ENCODE measurements at regions not wholly inside any gene's neighbourhood (a gene's known extent, or its start where the extent isn't known, plus 50 kb on each side); places are given as distances from the start of the nearest gene placed in this dataset.

- no peak for DNase-seq (ENCODE audit: low read depth, low spot score)
- Mint-ChIP-seq H3K36me3 (ENCODE audit: low read depth) (no peaks in the 10 kb centered on the region), H3K27ac (ENCODE audit: unreplicated experiment) (peak overlapping the region; percentile 48), H3K9me3 (peaks cover 3% of the 10 kb centered on the region), H3K4me3 (no peak overlapping the region), H3K27me3 (ENCODE audit: low read depth) (no peaks in the 10 kb centered on the region), H3K4me1 (peaks cover 10% of the 10 kb centered on the region)
- no peak for TF ChIP-seq CTCF (conservative IDR thresholded peaks at IDR 0.05)
Observed at GRCh38 chr11:95455228-95455970, 224.4 kb upstream of the SESN3 start.

GRCh38 chr11:95453616-95454171 lies 222.7 kb upstream of the SESN3 start:
- no peaks in the 10 kb centered on the region for H3K36me3 Mint-ChIP-seq (ENCODE audit: low read depth)
- peak overlapping the region; percentile 94 for H3K27ac Mint-ChIP-seq (ENCODE audit: unreplicated experiment)
- peaks cover 6% of the 10 kb centered on the region for H3K9me3 Mint-ChIP-seq
- DNase-seq (ENCODE audit: low read depth, low spot score): no peak
- H3K4me3 Mint-ChIP-seq: no peak overlapping the region
- TF ChIP-seq CTCF (conservative IDR thresholded peaks at IDR 0.05): no peak
- H3K4me1 Mint-ChIP-seq: peaks cover 10% of the 10 kb centered on the region
- H3K27me3 Mint-ChIP-seq (ENCODE audit: low read depth): no peaks in the 10 kb centered on the region

- no peak for DNase-seq (ENCODE audit: low read depth, low spot score)
- no peak for TF ChIP-seq CTCF (conservative IDR thresholded peaks at IDR 0.05)
- Mint-ChIP-seq H3K27me3 (ENCODE audit: low read depth) (no peaks in the 10 kb centered on the region), H3K9me3 (peaks cover 6% of the 10 kb centered on the region), H3K36me3 (ENCODE audit: low read depth) (no peaks in the 10 kb centered on the region), H3K4me3 (no peak overlapping the region), H3K4me1 (peaks cover 10% of the 10 kb centered on the region), H3K27ac (ENCODE audit: unreplicated experiment) (no peak overlapping the region)
Observed at GRCh38 chr11:95451682-95452081, 220.7 kb upstream of the SESN3 start.

- no peak for DNase-seq (ENCODE audit: low read depth, low spot score)
- H3K36me3 Mint-ChIP-seq (ENCODE audit: low read depth): no peaks in the 10 kb centered on the region
- peaks cover 6% of the 10 kb centered on the region for H3K9me3 Mint-ChIP-seq
- H3K4me1 Mint-ChIP-seq: peaks cover 10% of the 10 kb centered on the region
- TF ChIP-seq CTCF (conservative IDR thresholded peaks at IDR 0.05): no peak
- H3K27ac Mint-ChIP-seq (ENCODE audit: unreplicated experiment): no peak overlapping the region
- H3K4me3 Mint-ChIP-seq: no peak overlapping the region
- H3K27me3 Mint-ChIP-seq (ENCODE audit: low read depth): no peaks in the 10 kb centered on the region
Observed at GRCh38 chr11:95451261-95451660, 220.3 kb upstream of the SESN3 start.

- peaks cover 10% of the 10 kb centered on the region for H3K4me1 Mint-ChIP-seq
- no peak for TF ChIP-seq CTCF (conservative IDR thresholded peaks at IDR 0.05)
- peak overlapping the region; percentile 55 for H3K27ac Mint-ChIP-seq (ENCODE audit: unreplicated experiment)
- H3K4me3 Mint-ChIP-seq: no peak overlapping the region
- peaks cover 4% of the 10 kb centered on the region for H3K9me3 Mint-ChIP-seq
- H3K36me3 Mint-ChIP-seq (ENCODE audit: low read depth): no peaks in the 10 kb centered on the region
- no peak for DNase-seq (ENCODE audit: low read depth, low spot score)
- no peaks in the 10 kb centered on the region for H3K27me3 Mint-ChIP-seq (ENCODE audit: low read depth)
Observed at GRCh38 chr11:95450547-95451123, 219.6 kb upstream of the SESN3 start.
